H9 (cell line): ENCODE measurements at regions not wholly inside any gene's neighbourhood (a gene's known extent, or its start where the extent isn't known, plus 50 kb on each side); places are given as distances from the start of the nearest gene placed in this dataset.

Experiments
- DNase-seq: peaks from one replicate; pipeline ENCODE4 v3.0.0-alpha.2; 2017
- H2AFZ ChIP-seq: one replicate; pipeline ENCODE4 v1.6.1; 2013; ENCODE audit warnings: mild to moderate bottlenecking, low read length, control low read depth, moderate library complexity
- H2AK5ac ChIP-seq: 2 replicates; pipeline ENCODE4 v1.6.1; 2013; ENCODE audit warnings: low read length, control low read depth, mixed read lengths; ENCODE audit not compliant: insufficient read length
- H2BK120ac ChIP-seq: one replicate; pipeline ENCODE4 v1.6.1; 2013; ENCODE audit warnings: low read depth, mild to moderate bottlenecking, low read length, control low read depth, inconsistent platforms; ENCODE audit not compliant: poor library complexity, severe bottlenecking
- H2BK12ac ChIP-seq: 2 replicates; pipeline ENCODE4 v1.6.1; 2013; ENCODE audit warnings: low read length, control low read depth, mixed read lengths, low read depth; ENCODE audit not compliant: insufficient read length
- H2BK15ac ChIP-seq: 2 replicates; pipeline ENCODE4 v1.6.1; 2013; ENCODE audit warnings: low read depth, low read length, control low read depth
- H2BK20ac ChIP-seq: one replicate; pipeline ENCODE4 v1.6.1; 2013; ENCODE audit warnings: low read depth, mild to moderate bottlenecking, low read length, control low read depth, inconsistent platforms; ENCODE audit not compliant: poor library complexity, severe bottlenecking
- H2BK5ac ChIP-seq: 2 replicates; pipeline ENCODE4 v1.6.1; 2013; ENCODE audit warnings: low read length, control low read depth, mixed read lengths; ENCODE audit not compliant: insufficient read length
- H3K14ac ChIP-seq: 2 replicates; pipeline ENCODE4 v1.6.1; 2013; ENCODE audit warnings: low read length, control low read depth; ENCODE audit not compliant: insufficient read depth
- H3K18ac ChIP-seq: 2 replicates; pipeline ENCODE4 v1.6.1; 2013; ENCODE audit warnings: low read depth, mild to moderate bottlenecking, mixed read lengths, low read length, control low read depth; ENCODE audit not compliant: insufficient read length
- H3K23ac ChIP-seq: 2 replicates; pipeline ENCODE4 v1.6.1; 2013; ENCODE audit warnings: low read length, control low read depth, mixed read lengths, low read depth; ENCODE audit not compliant: insufficient read length
- H3K23me2 ChIP-seq: 2 replicates; pipeline ENCODE4 v1.6.1; 2013; ENCODE audit warnings: low read depth, mild to moderate bottlenecking, mixed read lengths, low read length, control low read depth; ENCODE audit not compliant: insufficient read length, poor library complexity, severe bottlenecking
- H3K27ac ChIP-seq: 2 replicates; pipeline ENCODE4 v1.5.1; 2013; ENCODE audit warnings: low read length, control low read depth, mixed read lengths, low read depth; ENCODE audit not compliant: insufficient read length
- H3K27me3 ChIP-seq: 2 replicates; pipeline ENCODE4 v1.6.1; 2013; ENCODE audit warnings: low read length, control low read depth, inconsistent platforms; ENCODE audit not compliant: insufficient read depth
- H3K4ac ChIP-seq: 2 replicates; pipeline ENCODE4 v1.6.1; 2013; ENCODE audit warnings: low read depth, mild to moderate bottlenecking, control low read depth, inconsistent platforms, low read length, moderate library complexity
- H3K4me1 ChIP-seq: 2 replicates; pipeline ENCODE4 v1.6.1; 2013; ENCODE audit warnings: low read length, control low read depth, inconsistent platforms; ENCODE audit not compliant: insufficient read depth
- H3K4me2 ChIP-seq: 2 replicates; pipeline ENCODE4 v1.6.1; 2013; ENCODE audit warnings: low read length, control low read depth, mixed read lengths; ENCODE audit not compliant: insufficient read length, insufficient read depth
- H3K56ac ChIP-seq: 2 replicates; pipeline ENCODE4 v1.6.1; 2013; ENCODE audit warnings: low read depth, mild to moderate bottlenecking, mixed read lengths, low read length, control low read depth; ENCODE audit not compliant: insufficient read length
- H3K79me1 ChIP-seq: 2 replicates; pipeline ENCODE4 v1.6.1; 2013; ENCODE audit warnings: low read depth, mild to moderate bottlenecking, moderate library complexity, low read length, control low read depth, inconsistent platforms; ENCODE audit not compliant: insufficient read depth, poor library complexity, severe bottlenecking
- H3K79me2 ChIP-seq: 2 replicates; pipeline ENCODE4 v1.6.1; 2013; ENCODE audit warnings: low read length, control low read depth, inconsistent platforms; ENCODE audit not compliant: insufficient read depth
- H3K9ac ChIP-seq: 2 replicates; pipeline ENCODE4 v1.6.1; 2013; ENCODE audit warnings: low read length, control low read depth, mixed read lengths; ENCODE audit not compliant: insufficient read length; ENCODE audit errors: extremely low read depth
- H3K9me3 ChIP-seq: one replicate; pipeline ENCODE4 v1.6.1; 2013; ENCODE audit warnings: low read depth, low read length, inconsistent platforms; ENCODE audit not compliant: control insufficient read depth
- H3T11ph ChIP-seq: one replicate; pipeline ENCODE4 v1.6.1; 2013; ENCODE audit warnings: mild to moderate bottlenecking, low read length, control low read depth, inconsistent platforms
- H4K20me1 ChIP-seq: one replicate; pipeline ENCODE4 v1.6.1; 2013; ENCODE audit not compliant: control insufficient read depth, insufficient read length, insufficient read depth
- H4K5ac ChIP-seq: 2 replicates; pipeline ENCODE4 v1.6.1; 2013; ENCODE audit warnings: low read depth, mild to moderate bottlenecking, mixed read lengths, low read length, control low read depth; ENCODE audit not compliant: insufficient read length
- H4K8ac ChIP-seq: replicated peaks from 2 replicates; pipeline ENCODE4 v1.6.1; 2013; ENCODE audit warnings: low read length, control low read depth, mixed read lengths, low read depth; ENCODE audit not compliant: insufficient read length
- H4K91ac ChIP-seq: 2 replicates; pipeline ENCODE4 v1.6.1; 2013; ENCODE audit warnings: low read depth, mild to moderate bottlenecking, moderate library complexity, mixed read lengths, low read length, control low read depth; ENCODE audit not compliant: insufficient read length
- H3K27ac Mint-ChIP-seq, 3 experiments: 2 replicates in 2 of 3; 3 replicates in 1 of 3; pipeline ENCODE4 v1.8.0; 2020 to 2021; ENCODE audit warnings: mixed read lengths in 3 of 3, mild to moderate bottlenecking in 1 of 3, moderate library complexity in 1 of 3
- H3K27me3 Mint-ChIP-seq: 2 replicates; pipeline ENCODE4 v1.8.0; 2021; ENCODE audit warnings: low read depth, mild to moderate bottlenecking, moderate library complexity, mixed read lengths
- H3K36me3 Mint-ChIP-seq, 3 experiments: 2 replicates in 2 of 3; 3 replicates in 1 of 3; pipeline ENCODE4 v1.8.0; 2020 to 2021; ENCODE audit warnings: low read depth in 3 of 3, mixed read lengths in 3 of 3; ENCODE audit not compliant: insufficient read depth in 1 of 3
- H3K4me1 Mint-ChIP-seq, 2 experiments: 2 replicates each; pipeline ENCODE4 v1.8.0; 2020; ENCODE audit warnings: mixed read lengths in 2 of 2
- H3K4me3 Mint-ChIP-seq, 2 experiments: 2 replicates in 1 of 2; 3 replicates in 1 of 2; pipeline ENCODE4 v1.8.0; 2020 to 2021; ENCODE audit warnings: mild to moderate bottlenecking in 2 of 2, mixed read lengths in 2 of 2, moderate library complexity in 1 of 2
- H3K9me3 Mint-ChIP-seq, 2 experiments: 2 replicates in 1 of 2; 3 replicates in 1 of 2; pipeline ENCODE4 v1.8.0; 2020; ENCODE audit warnings: mild to moderate bottlenecking in 2 of 2, mixed read lengths in 2 of 2, moderate library complexity in 1 of 2
- whole genome bisulfite sequencing: extraction: QIAGEN DNeasy Blood & Tissue Kit; methylation state at CpG from one replicate; pipeline ENCODE4 v1.1.7; 2013; ENCODE audit warnings: missing lambda C conversion rate, low lambda C conversion rate, mixed read lengths; ENCODE audit not compliant: insufficient read length; ENCODE audit errors: extremely low coverage; 5-methylcytosine and 5-hydroxymethylcytosine counted together
- TF ChIP-seq, protein P1 (sequence below): fragments of 200-600 bp; sonication (generic); conservative IDR thresholded peaks from 3 replicates; pipeline ENCODE4 v1.8.0; 2021; ENCODE audit warnings: antibody characterized with exemption, mild to moderate bottlenecking

DNA sequence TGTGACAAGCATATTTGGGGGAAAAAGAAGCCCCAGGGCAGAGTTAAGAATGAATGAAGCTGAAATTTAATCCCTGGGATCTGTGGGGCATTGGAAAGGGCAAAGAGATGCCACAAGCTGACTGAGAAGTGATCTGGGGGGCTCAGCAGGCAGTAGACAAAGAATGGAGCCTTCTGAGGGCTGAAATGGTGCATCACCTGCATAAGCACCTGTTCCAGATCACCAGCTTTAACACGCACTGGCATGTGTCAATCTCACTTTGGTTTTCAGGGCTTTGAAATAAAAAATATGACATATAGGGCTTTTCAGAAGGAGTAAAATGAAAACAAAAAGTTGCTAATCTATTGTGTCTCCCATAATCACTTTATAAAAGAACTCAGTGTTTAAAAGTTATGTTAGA, 210.8 kb upstream of the ARHGEF26 start:
- no peaks in the 10 kb centered on the region for H4K20me1 ChIP-seq
- H3K4me2 ChIP-seq = no peak overlapping the region
- no peak overlapping the region for H3K56ac ChIP-seq
- no peaks in the 10 kb centered on the region for H3K36me3 Mint-ChIP-seq
- H3K18ac ChIP-seq = no peak overlapping the region
- no peaks in the 10 kb centered on the region for H3K9me3 ChIP-seq
- no peak overlapping the region for H3K23ac ChIP-seq
- no peak overlapping the region for H3K14ac ChIP-seq
- no peak overlapping the region for H2BK120ac ChIP-seq
- no peak overlapping the region for H4K91ac ChIP-seq
- H4K8ac ChIP-seq = no peak overlapping the region
- no peak overlapping the region for H3K27ac Mint-ChIP-seq
- TF ChIP-seq, protein P1, sequence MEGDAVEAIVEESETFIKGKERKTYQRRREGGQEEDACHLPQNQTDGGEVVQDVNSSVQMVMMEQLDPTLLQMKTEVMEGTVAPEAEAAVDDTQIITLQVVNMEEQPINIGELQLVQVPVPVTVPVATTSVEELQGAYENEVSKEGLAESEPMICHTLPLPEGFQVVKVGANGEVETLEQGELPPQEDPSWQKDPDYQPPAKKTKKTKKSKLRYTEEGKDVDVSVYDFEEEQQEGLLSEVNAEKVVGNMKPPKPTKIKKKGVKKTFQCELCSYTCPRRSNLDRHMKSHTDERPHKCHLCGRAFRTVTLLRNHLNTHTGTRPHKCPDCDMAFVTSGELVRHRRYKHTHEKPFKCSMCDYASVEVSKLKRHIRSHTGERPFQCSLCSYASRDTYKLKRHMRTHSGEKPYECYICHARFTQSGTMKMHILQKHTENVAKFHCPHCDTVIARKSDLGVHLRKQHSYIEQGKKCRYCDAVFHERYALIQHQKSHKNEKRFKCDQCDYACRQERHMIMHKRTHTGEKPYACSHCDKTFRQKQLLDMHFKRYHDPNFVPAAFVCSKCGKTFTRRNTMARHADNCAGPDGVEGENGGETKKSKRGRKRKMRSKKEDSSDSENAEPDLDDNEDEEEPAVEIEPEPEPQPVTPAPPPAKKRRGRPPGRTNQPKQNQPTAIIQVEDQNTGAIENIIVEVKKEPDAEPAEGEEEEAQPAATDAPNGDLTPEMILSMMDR = no peak
- no peak overlapping the region for H3T11ph ChIP-seq
- no peaks in the 10 kb centered on the region for H3K79me1 ChIP-seq
- H4K5ac ChIP-seq = no peak overlapping the region
- no peaks in the 10 kb centered on the region for H3K9me3 Mint-ChIP-seq
- H3K4me1 Mint-ChIP-seq = no peaks in the 10 kb centered on the region
- no peaks in the 10 kb centered on the region for H3K23me2 ChIP-seq
- H2BK5ac ChIP-seq = no peak overlapping the region
- no peak for DNase-seq
- H2BK20ac ChIP-seq = no peak overlapping the region
- H2BK15ac ChIP-seq = no peak overlapping the region
- no peaks in the 10 kb centered on the region for H3K4me1 ChIP-seq
- no peaks in the 10 kb centered on the region for H3K79me2 ChIP-seq
- H3K27ac ChIP-seq = no peak overlapping the region
- H2AK5ac ChIP-seq = no peak overlapping the region
- no peak overlapping the region for H2AFZ ChIP-seq
- H3K4me3 Mint-ChIP-seq = no peak overlapping the region
- no CpG with 5 or more reads among the region's 1 CpG for WGBS
- no peak overlapping the region for H3K4ac ChIP-seq
- H3K9ac ChIP-seq = no peak overlapping the region
- no peaks in the 10 kb centered on the region for H3K27me3 Mint-ChIP-seq
- H3K27me3 ChIP-seq = no peaks in the 10 kb centered on the region
- H2BK12ac ChIP-seq = no peak overlapping the region
